ENCODE measurements at regions not wholly inside any gene's neighbourhood (a gene's known extent, or its start where the extent isn't known, plus 50 kb on each side); places are given as distances from the start of the nearest gene placed in this dataset.
"Not testable (repeated sequence)": the region's sequence is repeated elsewhere in the genome, so short reads cannot be mapped to it uniquely, and the experiment has no call there.

GRCh38 chr5:74450095-74450494 is 190.4 kb downstream of the ENC1 start:
- H3K27ac ChIP-seq: no peak overlapping the region
- H3K36me3 ChIP-seq: no peaks in the 10 kb centered on the region
- no peaks in the 10 kb centered on the region for H3K9me3 ChIP-seq
- H3K4me3 ChIP-seq: no peak overlapping the region
- DNase-seq (ENCODE audit: low spot score): no peak
- TF ChIP-seq CTCF (IDR thresholded peaks at IDR 0.05): no peak
- no peaks in the 10 kb centered on the region for H3K27me3 ChIP-seq (replicated peaks; ENCODE audit: insufficient read depth)
- no peak for ATAC-seq (ENCODE audit: insufficient number of reproducible peaks, low FRiP score, low read depth)
- H3K4me1 ChIP-seq (ENCODE audit: control insufficient read depth in 1 of 2, low read depth in 2 of 2): peaks cover 0 to 13% of the 10 kb centered on the region in 2 donors

GRCh38 chr5:74446725-74447241 is 193.7 kb downstream of the ENC1 start:
- Histone ChIP-seq H3K9me3 (no peaks in the 10 kb centered on the region), H3K36me3 (no peaks in the 10 kb centered on the region), H3K4me3 (peak overlapping the region; percentile 52), H3K4me1 (ENCODE audit: control insufficient read depth in 1 of 2, low read depth in 2 of 2) (peaks cover 0 to 13% of the 10 kb centered on the region in 2 donors), H3K27me3 (replicated peaks; ENCODE audit: insufficient read depth) (no peaks in the 10 kb centered on the region), H3K27ac (no peak overlapping the region)
- DNase-seq (ENCODE audit: low spot score) (no peak), ATAC-seq (ENCODE audit: insufficient number of reproducible peaks, low FRiP score, low read depth) (peak; percentile 32)
- TF ChIP-seq CTCF (IDR thresholded peaks at IDR 0.05): no peak

GRCh38 chr5:74442466-74442865 is 198.1 kb downstream of the ENC1 start:
- Histone ChIP-seq H3K27ac (no peak overlapping the region), H3K36me3 (no peaks in the 10 kb centered on the region), H3K4me1 (ENCODE audit: control insufficient read depth in 1 of 2, low read depth in 2 of 2) (peaks cover 0 to 13% of the 10 kb centered on the region in 2 donors), H3K27me3 (replicated peaks; ENCODE audit: insufficient read depth) (no peaks in the 10 kb centered on the region), H3K9me3 (no peaks in the 10 kb centered on the region), H3K4me3 (no peak overlapping the region)
- DNase-seq (ENCODE audit: low spot score) (no peak), ATAC-seq (ENCODE audit: insufficient number of reproducible peaks, low FRiP score, low read depth) (no peak)
- no peak for TF ChIP-seq CTCF (IDR thresholded peaks at IDR 0.05)

- Histone ChIP-seq H3K9me3 (no peaks in the 10 kb centered on the region), H3K4me3 (no peak overlapping the region), H3K36me3 (no peaks in the 10 kb centered on the region), H3K4me1 (ENCODE audit: control insufficient read depth in 1 of 2, low read depth in 2 of 2) (peaks cover 0 to 5% of the 10 kb centered on the region in 2 donors), H3K27me3 (replicated peaks; ENCODE audit: insufficient read depth) (no peaks in the 10 kb centered on the region), H3K27ac (no peak overlapping the region)
- DNase-seq (ENCODE audit: low spot score): no peak
- no peak for TF ChIP-seq CTCF (IDR thresholded peaks at IDR 0.05)
- no peak for ATAC-seq (ENCODE audit: insufficient number of reproducible peaks, low FRiP score, low read depth)
Measured at GRCh38 chr5:74441616-74442015, 198.9 kb downstream of the ENC1 start.

GRCh38 chr5:74440341-74440740 is 200.2 kb downstream of the ENC1 start:
- no peak for TF ChIP-seq CTCF (IDR thresholded peaks at IDR 0.05)
- DNase-seq (ENCODE audit: low spot score) (no peak), ATAC-seq (ENCODE audit: insufficient number of reproducible peaks, low FRiP score, low read depth) (no peak)
- Histone ChIP-seq H3K4me3 (no peak overlapping the region), H3K27ac (no peak overlapping the region), H3K27me3 (replicated peaks; ENCODE audit: insufficient read depth) (no peaks in the 10 kb centered on the region), H3K4me1 (ENCODE audit: control insufficient read depth in 1 of 2, low read depth in 2 of 2) (no peaks in the 10 kb centered on the region), H3K36me3 (no peaks in the 10 kb centered on the region), H3K9me3 (no peaks in the 10 kb centered on the region)

GRCh38 chr5:74437870-74438269 is 202.7 kb downstream of the ENC1 start:
- H3K27ac ChIP-seq; DNase-seq (ENCODE audit: low spot score); H3K36me3 ChIP-seq; H3K4me3 ChIP-seq; H3K9me3 ChIP-seq; ATAC-seq (ENCODE audit: insufficient number of reproducible peaks, low FRiP score, low read depth); H3K27me3 ChIP-seq (replicated peaks; ENCODE audit: insufficient read depth): not testable (repeated sequence)
- peaks cover 0 to 11% of the 10 kb centered on the region in 2 donors for H3K4me1 ChIP-seq (ENCODE audit: control insufficient read depth in 1 of 2, low read depth in 2 of 2)

All from thoracic aorta (tissue), 2 donors.